A673 (cell line): ENCODE measurements at regions not wholly inside any gene's neighbourhood (a gene's known extent, or its start where the extent isn't known, plus 50 kb on each side); places are given as distances from the start of the nearest gene placed in this dataset.

Source experiments
- BruUV-seq: library from RNA; stranded (reverse); fragments of 400-500 nt; replicated peaks from 2 replicates; lab custom pipeline; 2021; lab: Mats Ljungman, UMichigan
- CTCF ChIA-PET: fragments of 300-600 bp; sonication (Branson Sonifier 250); formaldehyde crosslinking; loops from one replicate; lab custom pipeline; 2022; ENCODE audit warnings: antibody characterized with exemption; lab: Charles Lee
- POLR2A ChIA-PET: fragments of 300-600 bp; sonication (Branson Sonifier 250); formaldehyde crosslinking; loops from one replicate; lab custom pipeline; 2022; ENCODE audit warnings: antibody characterized with exemption; ENCODE audit not compliant: low non-redundant PET; lab: Charles Lee
- DNase-seq: peaks from one replicate; pipeline ENCODE4 v3.0.0-alpha.2; 2015; ENCODE audit warnings: low spot score
- H3K27ac ChIP-seq: fragments of 200-600 bp; sonication (generic); 2 replicates; pipeline ENCODE4 v1.5.1; 2016; ENCODE audit warnings: mixed run types, low read depth, mild to moderate bottlenecking, mixed read lengths, antibody characterized with exemption, low read length; ENCODE audit not compliant: poor library complexity, severe bottlenecking
- H3K27me3 ChIP-seq: fragments of 200-600 bp; sonication (generic); replicated peaks from 2 replicates; pipeline ENCODE4 v1.6.1; 2017; ENCODE audit warnings: mixed run types, low read depth, mild to moderate bottlenecking, mixed read lengths, antibody characterized with exemption, low read length; ENCODE audit not compliant: insufficient read depth, poor library complexity
- H3K36me3 ChIP-seq: fragments of 200-600 bp; sonication (generic); 2 replicates; pipeline ENCODE4 v1.6.1; 2016; ENCODE audit warnings: mixed run types, mild to moderate bottlenecking, mixed read lengths, antibody characterized with exemption, low read length; ENCODE audit not compliant: insufficient read depth, poor library complexity, severe bottlenecking
- H3K4me1 ChIP-seq: fragments of 200-600 bp; sonication (generic); 2 replicates; pipeline ENCODE4 v1.6.1; 2017; ENCODE audit warnings: mixed run types, mild to moderate bottlenecking, mixed read lengths, antibody characterized with exemption, low read length; ENCODE audit not compliant: insufficient read depth, poor library complexity, severe bottlenecking
- H3K4me3 ChIP-seq: fragments of 200-600 bp; sonication (generic); 2 replicates; pipeline ENCODE4 v1.5.1; 2016; ENCODE audit warnings: low read depth, mixed run types, mild to moderate bottlenecking, mixed read lengths, low read length; ENCODE audit not compliant: poor library complexity, severe bottlenecking
- H3K9me3 ChIP-seq: fragments of 200-600 bp; sonication (generic); 2 replicates; pipeline ENCODE4 v1.6.1; 2016; ENCODE audit warnings: mixed run types, low read depth, mild to moderate bottlenecking, mixed read lengths, antibody characterized with exemption, low read length; ENCODE audit not compliant: poor library complexity, severe bottlenecking
- CTCF ChIP-seq: fragments of 300-800, 200-600 bp; sonication (generic); conservative IDR thresholded peaks from 2 replicates; pipeline ENCODE4 v1.5.1; 2017; ENCODE audit warnings: low read depth, mild to moderate bottlenecking, antibody characterized with exemption, low read length, moderate library complexity, mixed read lengths
- EZH2 ChIP-seq: fragments of 200-600 bp; sonication (generic); IDR thresholded peaks from 2 replicates; pipeline ENCODE4 v1.6.1; 2017; ENCODE audit warnings: borderline replicate concordance, low read depth, mild to moderate bottlenecking, mixed read lengths, antibody characterized with exemption, low read length; ENCODE audit not compliant: poor library complexity, severe bottlenecking
- intact Hi-C: fragments of 100-400 bp; cut with micrococcal nuclease; formaldehyde crosslinking; loops from one replicate; pipeline ENCODE4 v1.10.0; 2022; ENCODE audit not compliant: unreplicated experiment

GRCh38 chr2:66699416-66699792, 264.5 kb downstream of the MEIS1 start:
- no peak overlapping the region for H3K4me3 ChIP-seq
- ChIA-PET POLR2A (no interaction called here), CTCF (no interaction called here)
- H3K4me1 ChIP-seq, result peaks cover 29% of the 10 kb centered on the region
- no peaks in the 10 kb centered on the region for H3K36me3 ChIP-seq
- H3K27me3 ChIP-seq, result no peaks in the 10 kb centered on the region
- no TSS peak for BruUV-seq
- TF ChIP-seq CTCF, result no peak
- TF ChIP-seq EZH2, result no peak
- no peak for DNase-seq
- intact Hi-C loops, result no loop called here
- no peak overlapping the region for H3K27ac ChIP-seq
- no peaks in the 10 kb centered on the region for H3K9me3 ChIP-seq

- intact Hi-C loops, result no loop called here
- ChIA-PET CTCF (no interaction called here), POLR2A (no interaction called here)
- Histone ChIP-seq H3K4me1 (peaks cover 29% of the 10 kb centered on the region), H3K36me3 (no peaks in the 10 kb centered on the region), H3K4me3 (no peak overlapping the region), H3K9me3 (no peaks in the 10 kb centered on the region), H3K27ac (no peak overlapping the region), H3K27me3 (no peaks in the 10 kb centered on the region)
- DNase-seq, result peak; percentile 57
- TF ChIP-seq CTCF (no peak), EZH2 (no peak)
- BruUV-seq, result no TSS peak
These were observed 265.1 kb downstream of the MEIS1 start for GRCh38 chr2:66699793-66700676.

- Histone ChIP-seq H3K36me3 (no peaks in the 10 kb centered on the region), H3K9me3 (no peaks in the 10 kb centered on the region), H3K4me1 (peaks cover 29% of the 10 kb centered on the region), H3K27ac (no peak overlapping the region), H3K4me3 (no peak overlapping the region), H3K27me3 (no peaks in the 10 kb centered on the region)
- POLR2A ChIA-PET, result no interaction called here
- intact Hi-C loops, result no loop called here
- no TSS peak for BruUV-seq
- CTCF ChIA-PET, result no interaction called here
- DNase-seq, result no peak
- TF ChIP-seq EZH2 (no peak), CTCF (no peak)
These were observed 265.7 kb downstream of the MEIS1 start for GRCh38 chr2:66700677-66701066.
